CD8-positive, alpha-beta memory T cell (primary cell): ENCODE measurements at regions not wholly inside any gene's neighbourhood (a gene's known extent, or its start where the extent isn't known, plus 50 kb on each side); places are given as distances from the start of the nearest gene placed in this dataset.

Experiments used
- CTCF ChIA-PET: fragments of 350-600 bp; sonication (Branson Sonifier 250); formaldehyde crosslinking; loops from one replicate; lab custom pipeline; 2021; ENCODE audit warnings: antibody characterized with exemption; lab: Charles Lee
- POLR2A ChIA-PET: fragments of 350-600 bp; sonication (Branson Sonifier 250); formaldehyde crosslinking; loops from one replicate; lab custom pipeline; 2021; ENCODE audit warnings: antibody characterized with exemption; lab: Charles Lee
- DNase-seq, 5 donors: peaks; one replicate each; pipeline versions ENCODE4 v3.0.0 to v3.0.0-alpha.2; 2020 to 2022; ENCODE audit warnings: mixed read lengths in 1 of 5
- H3K27ac ChIP-seq: one replicate; pipeline ENCODE4 v1.7.0; 2013; ENCODE audit warnings: low read depth, mild to moderate bottlenecking, low read length, moderate library complexity
- H3K27me3 ChIP-seq: 2 replicates; pipeline ENCODE4 v1.7.0; 2013; ENCODE audit warnings: low read length, mild to moderate bottlenecking; ENCODE audit not compliant: insufficient read depth, poor library complexity, severe bottlenecking
- H3K36me3 ChIP-seq: 2 replicates; pipeline ENCODE4 v1.7.0; 2013; ENCODE audit warnings: mild to moderate bottlenecking, low read length, moderate library complexity; ENCODE audit not compliant: insufficient read depth
- H3K4me1 ChIP-seq: 2 replicates; pipeline ENCODE4 v1.7.0; 2013; ENCODE audit warnings: mild to moderate bottlenecking, low read length, moderate library complexity; ENCODE audit not compliant: insufficient read depth
- H3K4me3 ChIP-seq: 2 replicates; pipeline ENCODE4 v1.7.0; 2013; ENCODE audit warnings: mild to moderate bottlenecking, low read length
- H3K9me3 ChIP-seq: 2 replicates; pipeline ENCODE4 v1.7.0; 2013; ENCODE audit warnings: mild to moderate bottlenecking, low read length
- H3K27ac Mint-ChIP-seq, 8 donors: one replicate each; pipeline ENCODE4 v1.8.0; 2020 to 2021; ENCODE audit warnings: mixed read lengths in 8 of 8, mild to moderate bottlenecking in 6 of 8, inconsistent platforms in 3 of 8, moderate library complexity in 3 of 8
- H3K27me3 Mint-ChIP-seq, 2 donors: one replicate each; pipeline ENCODE4 v1.8.0; 2020 to 2021; ENCODE audit warnings: mixed read lengths in 2 of 2, mild to moderate bottlenecking in 1 of 2, moderate library complexity in 1 of 2
- H3K36me3 Mint-ChIP-seq, 3 donors: one replicate each; pipeline ENCODE4 v1.8.0; 2020 to 2021; ENCODE audit warnings: mixed read lengths in 3 of 3, inconsistent platforms in 1 of 3, mild to moderate bottlenecking in 1 of 3
- H3K4me1 Mint-ChIP-seq, 3 donors: one replicate each; pipeline ENCODE4 v1.8.0; 2020 to 2021; ENCODE audit warnings: mixed read lengths in 3 of 3, inconsistent platforms in 1 of 3, mild to moderate bottlenecking in 1 of 3
- H3K4me3 Mint-ChIP-seq, 7 donors: one replicate each; pipeline ENCODE4 v1.8.0; 2020 to 2021; ENCODE audit warnings: mixed read lengths in 7 of 7, mild to moderate bottlenecking in 6 of 7, moderate library complexity in 4 of 7, inconsistent platforms in 2 of 7
- H3K9me3 Mint-ChIP-seq, 5 donors: one replicate each; pipeline ENCODE4 v1.8.0; 2020 to 2022; ENCODE audit warnings: mixed read lengths in 5 of 5, mild to moderate bottlenecking in 3 of 5, moderate library complexity in 2 of 5, inconsistent platforms in 1 of 5

- H3K4me1 ChIP-seq: no peaks in the 10 kb centered on the region
- no peak overlapping the region for H3K4me3 ChIP-seq
- Mint-ChIP-seq H3K4me3 (no peak overlapping the region), H3K36me3 (no peaks in the 10 kb centered on the region), H3K27me3 (no peaks in the 10 kb centered on the region), H3K9me3 (peaks cover 0 to 11% (median 3%) of the 10 kb centered on the region in 5 donors), H3K27ac (no peak overlapping the region), H3K4me1 (no peaks in the 10 kb centered on the region)
- no peaks in the 10 kb centered on the region for H3K27me3 ChIP-seq
- CTCF ChIA-PET: no interaction called here
- no peak overlapping the region for H3K27ac ChIP-seq
- no peak for DNase-seq
- POLR2A ChIA-PET: no interaction called here
- H3K9me3 ChIP-seq: no peaks in the 10 kb centered on the region
- no peaks in the 10 kb centered on the region for H3K36me3 ChIP-seq
Observed at GRCh38 chr7:15851201-15851600, 164.7 kb upstream of the MEOX2 start.

- ChIA-PET POLR2A (no interaction called here), CTCF (no interaction called here)
- Mint-ChIP-seq H3K27ac (no peak overlapping the region), H3K4me1 (no peaks in the 10 kb centered on the region), H3K27me3 (no peaks in the 10 kb centered on the region), H3K9me3 (peaks cover 0 to 14% (median 2%) of the 10 kb centered on the region in 5 donors), H3K4me3 (no peak overlapping the region), H3K36me3 (no peaks in the 10 kb centered on the region)
- no peaks in the 10 kb centered on the region for H3K4me1 ChIP-seq
- no peaks in the 10 kb centered on the region for H3K9me3 ChIP-seq
- no peak overlapping the region for H3K4me3 ChIP-seq
- H3K27ac ChIP-seq: no peak overlapping the region
- no peaks in the 10 kb centered on the region for H3K27me3 ChIP-seq
- H3K36me3 ChIP-seq: no peaks in the 10 kb centered on the region
- no peak for DNase-seq
Observed at GRCh38 chr7:15848901-15849300, 162.4 kb upstream of the MEOX2 start.

GRCh38 chr7:15848362-15848761, 161.9 kb upstream of the MEOX2 start:
- H3K9me3 ChIP-seq: no peaks in the 10 kb centered on the region
- Mint-ChIP-seq H3K27ac (no peak overlapping the region), H3K4me3 (no peak overlapping the region), H3K9me3 (peaks cover 0 to 16% (median 2%) of the 10 kb centered on the region in 5 donors), H3K4me1 (no peaks in the 10 kb centered on the region), H3K36me3 (no peaks in the 10 kb centered on the region), H3K27me3 (no peaks in the 10 kb centered on the region)
- POLR2A ChIA-PET: no interaction called here
- no peak overlapping the region for H3K27ac ChIP-seq
- no peak overlapping the region for H3K4me3 ChIP-seq
- no peaks in the 10 kb centered on the region for H3K4me1 ChIP-seq
- no peak for DNase-seq
- H3K36me3 ChIP-seq: no peaks in the 10 kb centered on the region
- CTCF ChIA-PET: no interaction called here
- H3K27me3 ChIP-seq: no peaks in the 10 kb centered on the region

- Mint-ChIP-seq H3K9me3 (peaks cover 0 to 16% (median 1%) of the 10 kb centered on the region in 5 donors), H3K27me3 (no peaks in the 10 kb centered on the region), H3K4me3 (no peak overlapping the region), H3K4me1 (no peaks in the 10 kb centered on the region), H3K27ac (no peak overlapping the region), H3K36me3 (no peaks in the 10 kb centered on the region)
- POLR2A ChIA-PET: no interaction called here
- CTCF ChIA-PET: no interaction called here
- H3K27ac ChIP-seq: no peak overlapping the region
- H3K9me3 ChIP-seq: no peaks in the 10 kb centered on the region
- no peaks in the 10 kb centered on the region for H3K36me3 ChIP-seq
- no peak overlapping the region for H3K4me3 ChIP-seq
- DNase-seq: no peak
- no peaks in the 10 kb centered on the region for H3K4me1 ChIP-seq
- H3K27me3 ChIP-seq: no peaks in the 10 kb centered on the region
Observed at GRCh38 chr7:15845868-15846267, 159.4 kb upstream of the MEOX2 start.

- no peaks in the 10 kb centered on the region for H3K4me1 Mint-ChIP-seq
- ChIA-PET CTCF (no interaction called here), POLR2A (no interaction called here)
- no peak overlapping the region for H3K27ac Mint-ChIP-seq
- H3K4me1 ChIP-seq: no peaks in the 10 kb centered on the region
- no peak for DNase-seq
- no peak overlapping the region for H3K27ac ChIP-seq
- H3K9me3 ChIP-seq: no peaks in the 10 kb centered on the region
- no peaks in the 10 kb centered on the region for H3K27me3 ChIP-seq
- H3K36me3 Mint-ChIP-seq: no peaks in the 10 kb centered on the region
- H3K4me3 ChIP-seq: no peak overlapping the region
- no peak overlapping the region for H3K4me3 Mint-ChIP-seq
- H3K36me3 ChIP-seq: no peaks in the 10 kb centered on the region
- H3K9me3 Mint-ChIP-seq: peaks cover 0 to 14% (median 1%) of the 10 kb centered on the region in 5 donors
- H3K27me3 Mint-ChIP-seq: no peaks in the 10 kb centered on the region
Observed at GRCh38 chr7:15845461-15845860, 159.0 kb upstream of the MEOX2 start.

GRCh38 chr7:15839416-15840100, 153.1 kb upstream of the MEOX2 start:
- Histone ChIP-seq H3K4me3 (no peak overlapping the region), H3K36me3 (no peaks in the 10 kb centered on the region), H3K4me1 (no peaks in the 10 kb centered on the region), H3K27ac (no peak overlapping the region), H3K9me3 (no peaks in the 10 kb centered on the region), H3K27me3 (no peaks in the 10 kb centered on the region)
- Mint-ChIP-seq H3K4me1 (no peaks in the 10 kb centered on the region), H3K4me3 (no peak overlapping the region), H3K27ac (no peak overlapping the region), H3K9me3 (peaks cover 1 to 16% (median 3%) of the 10 kb centered on the region in 5 donors), H3K36me3 (no peaks in the 10 kb centered on the region), H3K27me3 (no peaks in the 10 kb centered on the region)
- POLR2A ChIA-PET: no interaction called here
- CTCF ChIA-PET: no interaction called here
- no peak for DNase-seq

- DNase-seq: no peak
- CTCF ChIA-PET: no interaction called here
- H3K27ac Mint-ChIP-seq: no peak overlapping the region
- H3K9me3 Mint-ChIP-seq: peaks cover 0 to 11% (median 2%) of the 10 kb centered on the region in 5 donors
- Histone ChIP-seq H3K4me1 (no peaks in the 10 kb centered on the region), H3K9me3 (no peaks in the 10 kb centered on the region), H3K36me3 (no peaks in the 10 kb centered on the region), H3K4me3 (no peak overlapping the region), H3K27me3 (no peaks in the 10 kb centered on the region), H3K27ac (no peak overlapping the region)
- no peaks in the 10 kb centered on the region for H3K4me1 Mint-ChIP-seq
- no peaks in the 10 kb centered on the region for H3K36me3 Mint-ChIP-seq
- H3K27me3 Mint-ChIP-seq: no peaks in the 10 kb centered on the region
- no peak overlapping the region for H3K4me3 Mint-ChIP-seq
- POLR2A ChIA-PET: no interaction called here
Observed at GRCh38 chr7:15838265-15838664, 151.8 kb upstream of the MEOX2 start.

- ChIA-PET POLR2A (no interaction called here), CTCF (no interaction called here)
Observed at GRCh38 chr7:15837306-15837950, 150.9 kb upstream of the MEOX2 start.

More at GRCh38 chr7:15837306-15837950, 150.9 kb upstream of the MEOX2 start:
- no peak for DNase-seq
- Mint-ChIP-seq H3K4me3 (no peak overlapping the region), H3K27me3 (no peaks in the 10 kb centered on the region), H3K9me3 (peaks cover 0 to 11% (median 2%) of the 10 kb centered on the region in 5 donors), H3K4me1 (no peaks in the 10 kb centered on the region), H3K27ac (no peak overlapping the region), H3K36me3 (no peaks in the 10 kb centered on the region)
- no peaks in the 10 kb centered on the region for H3K9me3 ChIP-seq
- H3K27ac ChIP-seq: no peak overlapping the region
- no peaks in the 10 kb centered on the region for H3K4me1 ChIP-seq
- no peaks in the 10 kb centered on the region for H3K36me3 ChIP-seq
- no peaks in the 10 kb centered on the region for H3K27me3 ChIP-seq
- H3K4me3 ChIP-seq: no peak overlapping the region
